SK-N-SH (cell line): ENCODE measurements at regions not wholly inside any gene's neighbourhood (a gene's known extent, or its start where the extent isn't known, plus 50 kb on each side); places are given as distances from the start of the nearest gene placed in this dataset.

Experiments used
- CTCF ChIA-PET: fragments of 300-600, 350-600 bp; formaldehyde crosslinking; extraction: SDS; loops from one replicate; lab custom pipeline; 2021; lab: Yijun Ruan, JAX
- POLR2A ChIA-PET: fragments of 350-600 bp; sonication (Branson Sonifier 250); formaldehyde crosslinking; extraction: SDS; loops from one replicate; lab custom pipeline; 2020; ENCODE audit warnings: antibody characterized with exemption, inconsistent platforms; lab: Yijun Ruan, JAX
- DNase-seq: peaks from one replicate; pipeline ENCODE4 v3.0.0; 2012
- H2AFZ ChIP-seq: fragments of 200-600 bp; sonication (generic); 2 replicates; pipeline ENCODE4 v1.8.1; 2016; ENCODE audit warnings: antibody characterized with exemption, mild to moderate bottlenecking, low read depth
- H3F3A ChIP-seq: fragments of 200-600 bp; sonication (generic); replicated peaks from 2 replicates; pipeline ENCODE3; 2016; ENCODE audit warnings: antibody characterized with exemption, mild to moderate bottlenecking; ENCODE audit not compliant: insufficient read depth
- H3K27ac ChIP-seq, 2 experiments: fragments of 200-500 bp in 1 of 2; fragments of 200-600 bp in 1 of 2; sonication (Bioruptor generic) in 1 of 2; sonication (generic), shearing (Covaris generic) in 1 of 2; 2 replicates each; pipeline versions ENCODE4 v1.5.1 to v1.6.1; 2014 to 2016; ENCODE audit warnings: low read depth in 2 of 2, inconsistent platforms in 1 of 2, low read length in 1 of 2, mild to moderate bottlenecking in 1 of 2, mixed read lengths in 1 of 2
- H3K27me3 ChIP-seq: fragments of 200-600 bp; sonication (generic), shearing (Covaris generic); 2 replicates; pipeline ENCODE4 v1.6.1; 2016; ENCODE audit warnings: mixed run types; ENCODE audit not compliant: insufficient read depth
- H3K36me3 ChIP-seq, 2 experiments: fragments of 200-500 bp in 1 of 2; fragments of 200-600 bp in 1 of 2; sonication (Bioruptor generic) in 1 of 2; sonication (generic) in 1 of 2; replicated peaks in 1 of 2; 2 replicates each; pipeline versions ENCODE3 to v1.5.1; 2014 to 2016; ENCODE audit warnings: low read length in 1 of 2, mild to moderate bottlenecking in 1 of 2; ENCODE audit not compliant: insufficient read depth in 2 of 2, control insufficient read depth in 1 of 2
- H3K4me1 ChIP-seq, 2 experiments: fragments of 200-500 bp in 1 of 2; fragments of 200-600 bp in 1 of 2; sonication (Bioruptor generic) in 1 of 2; sonication (generic), shearing (Covaris generic) in 1 of 2; 2 replicates each; pipeline versions ENCODE4 v1.5.1 to v1.6.1; 2014 to 2016; ENCODE audit warnings: low read depth in 1 of 2, low read length in 1 of 2, mixed run types in 1 of 2; ENCODE audit not compliant: insufficient read depth in 2 of 2, control insufficient read depth in 1 of 2
- H3K4me2 ChIP-seq: fragments of 200-600 bp; sonication (generic), shearing (Covaris generic); 2 replicates; pipeline ENCODE4 v1.6.1; 2017; ENCODE audit warnings: mixed run types
- H3K4me3 ChIP-seq, 2 experiments: fragments of 200-500 bp in 1 of 2; fragments of 200-600 bp in 1 of 2; sonication (Bioruptor generic) in 1 of 2; sonication (generic), shearing (Covaris generic) in 1 of 2; 2 replicates each; pipeline versions ENCODE4 v1.5.1 to v1.8.1; 2014 to 2016; ENCODE audit warnings: low read depth in 2 of 2, inconsistent platforms in 1 of 2, low read length in 1 of 2, mild to moderate bottlenecking in 1 of 2, mixed read lengths in 1 of 2, moderate library complexity in 1 of 2
- H3K79me2 ChIP-seq: fragments of 200-600 bp; sonication (generic); 2 replicates; pipeline ENCODE4 v1.8.1; 2017; ENCODE audit warnings: mild to moderate bottlenecking; ENCODE audit not compliant: insufficient read depth
- H3K9ac ChIP-seq: fragments of 200-600 bp; sonication (generic); 2 replicates; pipeline ENCODE4 v1.6.1; 2017; ENCODE audit warnings: mixed run types
- H3K9me2 ChIP-seq: fragments of 200-600 bp; sonication (generic); 2 replicates; pipeline ENCODE4 v1.6.1; 2017; ENCODE audit warnings: mixed run types
- H3K9me3 ChIP-seq: fragments of 200-600 bp; sonication (generic); 2 replicates; pipeline ENCODE4 v1.6.1; 2017; ENCODE audit warnings: mixed run types, mild to moderate bottlenecking, moderate library complexity
- H4K20me1 ChIP-seq: fragments of 200-600 bp; sonication (generic); 2 replicates; pipeline ENCODE4 v1.6.1; 2017; ENCODE audit warnings: mild to moderate bottlenecking, mixed run types; ENCODE audit not compliant: insufficient read depth
- FOXM1 ChIP-seq: IDR thresholded peaks from 2 replicates; pipeline ENCODE4 v1.4.0; 2012; ENCODE audit warnings: low read depth, mild to moderate bottlenecking
- GABPA ChIP-seq: IDR thresholded peaks from 2 replicates; pipeline ENCODE4 v1.4.0; 2012; ENCODE audit warnings: low read depth, mild to moderate bottlenecking
- GATA2 ChIP-seq: sonication (generic); formaldehyde crosslinking; IDR thresholded peaks from 2 replicates; pipeline ENCODE4 v1.5.0; 2020; ENCODE audit warnings: mild to moderate bottlenecking, missing genetic modification reagents
- JUND ChIP-seq: IDR thresholded peaks from 2 replicates; pipeline ENCODE4 v1.4.0; 2012
- MEF2A ChIP-seq: IDR thresholded peaks from 2 replicates; pipeline ENCODE4 v1.4.0; 2012; ENCODE audit warnings: low read depth, borderline replicate concordance
- POLR2AphosphoS5 ChIP-seq: IDR thresholded peaks from 2 replicates; pipeline ENCODE4 v1.6.1; 2012; ENCODE audit warnings: low read depth, low read length
- RFX5 ChIP-seq: IDR thresholded peaks from 2 replicates; pipeline ENCODE4 v1.6.1; 2012; ENCODE audit warnings: mild to moderate bottlenecking, improper control_type of control experiment, low read length
- TEAD4 ChIP-seq: IDR thresholded peaks from 2 replicates; pipeline ENCODE4 v1.4.0; 2012; ENCODE audit warnings: mild to moderate bottlenecking, borderline replicate concordance; ENCODE audit not compliant: insufficient read depth
- USF2 ChIP-seq: fragments of 150-350 bp; IDR thresholded peaks from 2 replicates; pipeline ENCODE4 v1.6.1; 2017; ENCODE audit warnings: antibody characterized with exemption, low read length, low read depth, borderline replicate concordance
- WGBS: methylation state at CpG from one replicate; pipeline ENCODE4 v1.1.6; 2017; ENCODE audit warnings: low lambda C conversion rate; 5-methylcytosine and 5-hydroxymethylcytosine counted together
- TF ChIP-seq, protein P1 (sequence below): IDR thresholded peaks from 2 replicates; pipeline ENCODE4 v1.6.1; 2012; ENCODE audit warnings: mild to moderate bottlenecking, low read depth, low read length, moderate library complexity
- TF ChIP-seq, protein P2 (sequence below): fragments of 200-600 bp; sonication (generic); IDR thresholded peaks from 2 replicates; pipeline ENCODE4 v1.6.1; 2017; ENCODE audit warnings: antibody characterized with exemption, mild to moderate bottlenecking, moderate library complexity

GRCh38 chr3:184466413-184466960, 86.6 kb downstream of the CHRD start:
- no peak for DNase-seq
- peaks cover 0 to 7% of the 10 kb centered on the region in 2 experiments; a peak in 1 of 4 replicates for H3K4me1 ChIP-seq
- CTCF ChIA-PET, result interaction anchor here (1.0 to 6.2 kb wide), 7 partner anchors 16 to 94 kb away, joined by 3 to 85 read pairs (median 7); no protein-coding TSS in a partner anchor

More at GRCh38 chr3:184466413-184466960, 86.6 kb downstream of the CHRD start:
- H3K9me3 ChIP-seq, result no peaks in the 10 kb centered on the region
- POLR2A ChIA-PET, result interaction anchor here (0.8 kb wide), 1 partner anchor 46 kb away, joined by 3 read pairs; no protein-coding TSS in a partner anchor
- H3K9ac ChIP-seq, result no peak overlapping the region
- H3K27ac ChIP-seq, result no peak overlapping the region
- WGBS, result 77% methylated on average over 12 of the region's 12 CpGs
- no peaks in the 10 kb centered on the region for H3K79me2 ChIP-seq
- H4K20me1 ChIP-seq, result no peaks in the 10 kb centered on the region
- no peak overlapping the region for H3K4me2 ChIP-seq
- H3K4me3 ChIP-seq, result no peak overlapping the region
- no peak overlapping the region for H2AFZ ChIP-seq
- H3F3A ChIP-seq, result no peaks in the 10 kb centered on the region
- no peaks in the 10 kb centered on the region for H3K36me3 ChIP-seq
- no peaks in the 10 kb centered on the region for H3K9me2 ChIP-seq
- TF ChIP-seq, protein P1, sequence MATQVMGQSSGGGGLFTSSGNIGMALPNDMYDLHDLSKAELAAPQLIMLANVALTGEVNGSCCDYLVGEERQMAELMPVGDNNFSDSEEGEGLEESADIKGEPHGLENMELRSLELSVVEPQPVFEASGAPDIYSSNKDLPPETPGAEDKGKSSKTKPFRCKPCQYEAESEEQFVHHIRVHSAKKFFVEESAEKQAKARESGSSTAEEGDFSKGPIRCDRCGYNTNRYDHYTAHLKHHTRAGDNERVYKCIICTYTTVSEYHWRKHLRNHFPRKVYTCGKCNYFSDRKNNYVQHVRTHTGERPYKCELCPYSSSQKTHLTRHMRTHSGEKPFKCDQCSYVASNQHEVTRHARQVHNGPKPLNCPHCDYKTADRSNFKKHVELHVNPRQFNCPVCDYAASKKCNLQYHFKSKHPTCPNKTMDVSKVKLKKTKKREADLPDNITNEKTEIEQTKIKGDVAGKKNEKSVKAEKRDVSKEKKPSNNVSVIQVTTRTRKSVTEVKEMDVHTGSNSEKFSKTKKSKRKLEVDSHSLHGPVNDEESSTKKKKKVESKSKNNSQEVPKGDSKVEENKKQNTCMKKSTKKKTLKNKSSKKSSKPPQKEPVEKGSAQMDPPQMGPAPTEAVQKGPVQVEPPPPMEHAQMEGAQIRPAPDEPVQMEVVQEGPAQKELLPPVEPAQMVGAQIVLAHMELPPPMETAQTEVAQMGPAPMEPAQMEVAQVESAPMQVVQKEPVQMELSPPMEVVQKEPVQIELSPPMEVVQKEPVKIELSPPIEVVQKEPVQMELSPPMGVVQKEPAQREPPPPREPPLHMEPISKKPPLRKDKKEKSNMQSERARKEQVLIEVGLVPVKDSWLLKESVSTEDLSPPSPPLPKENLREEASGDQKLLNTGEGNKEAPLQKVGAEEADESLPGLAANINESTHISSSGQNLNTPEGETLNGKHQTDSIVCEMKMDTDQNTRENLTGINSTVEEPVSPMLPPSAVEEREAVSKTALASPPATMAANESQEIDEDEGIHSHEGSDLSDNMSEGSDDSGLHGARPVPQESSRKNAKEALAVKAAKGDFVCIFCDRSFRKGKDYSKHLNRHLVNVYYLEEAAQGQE, result no peak
- TF ChIP-seq GABPA (no peak), MEF2A (no peak), FOXM1 (no peak), GATA2 (CRISPR knock-in tag) (no peak), TEAD4 (no peak), RFX5 (no peak), USF2 (no peak), POLR2AphosphoS5 (no peak), JUND (no peak)
- TF ChIP-seq, protein P2, sequence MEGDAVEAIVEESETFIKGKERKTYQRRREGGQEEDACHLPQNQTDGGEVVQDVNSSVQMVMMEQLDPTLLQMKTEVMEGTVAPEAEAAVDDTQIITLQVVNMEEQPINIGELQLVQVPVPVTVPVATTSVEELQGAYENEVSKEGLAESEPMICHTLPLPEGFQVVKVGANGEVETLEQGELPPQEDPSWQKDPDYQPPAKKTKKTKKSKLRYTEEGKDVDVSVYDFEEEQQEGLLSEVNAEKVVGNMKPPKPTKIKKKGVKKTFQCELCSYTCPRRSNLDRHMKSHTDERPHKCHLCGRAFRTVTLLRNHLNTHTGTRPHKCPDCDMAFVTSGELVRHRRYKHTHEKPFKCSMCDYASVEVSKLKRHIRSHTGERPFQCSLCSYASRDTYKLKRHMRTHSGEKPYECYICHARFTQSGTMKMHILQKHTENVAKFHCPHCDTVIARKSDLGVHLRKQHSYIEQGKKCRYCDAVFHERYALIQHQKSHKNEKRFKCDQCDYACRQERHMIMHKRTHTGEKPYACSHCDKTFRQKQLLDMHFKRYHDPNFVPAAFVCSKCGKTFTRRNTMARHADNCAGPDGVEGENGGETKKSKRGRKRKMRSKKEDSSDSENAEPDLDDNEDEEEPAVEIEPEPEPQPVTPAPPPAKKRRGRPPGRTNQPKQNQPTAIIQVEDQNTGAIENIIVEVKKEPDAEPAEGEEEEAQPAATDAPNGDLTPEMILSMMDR, result no peak
- TF ChIP-seq, all 33 proteins: peak for 0
- H3K27me3 ChIP-seq, result peaks cover 8% of the 10 kb centered on the region; the same call in 1 of the 2 replicates
